ENCODE measurements at regions not wholly inside any gene's neighbourhood (a gene's known extent, or its start where the extent isn't known, plus 50 kb on each side); places are given as distances from the start of the nearest gene placed in this dataset.
"Not testable (repeated sequence)": the region's sequence is repeated elsewhere in the genome, so short reads cannot be mapped to it uniquely, and the experiment has no call there.

GRCh38 chr20:30581839-30582238 lies 675.6 kb upstream of the DEFB115 start:
- POLR2A ChIA-PET; CTCF ChIA-PET; H3K4me3 Mint-ChIP-seq; DNase-seq; H3K9me3 Mint-ChIP-seq; H3K4me1 Mint-ChIP-seq; H3K27ac Mint-ChIP-seq; H3K36me3 Mint-ChIP-seq (ENCODE audit: low read depth); H3K27me3 Mint-ChIP-seq: not testable (repeated sequence)

GRCh38 chr20:30584403-30584802 lies 673.1 kb upstream of the DEFB115 start:
- H3K4me3 Mint-ChIP-seq; H3K27ac Mint-ChIP-seq; H3K4me1 Mint-ChIP-seq; H3K27me3 Mint-ChIP-seq; CTCF ChIA-PET; H3K36me3 Mint-ChIP-seq (ENCODE audit: low read depth); H3K9me3 Mint-ChIP-seq; DNase-seq; POLR2A ChIA-PET: not testable (repeated sequence)

GRCh38 chr20:30585244-30585796 lies 672.1 kb upstream of the DEFB115 start:
- H3K9me3 Mint-ChIP-seq; POLR2A ChIA-PET; H3K36me3 Mint-ChIP-seq (ENCODE audit: low read depth); H3K27me3 Mint-ChIP-seq; H3K4me1 Mint-ChIP-seq; H3K27ac Mint-ChIP-seq; H3K4me3 Mint-ChIP-seq; CTCF ChIA-PET: not testable (repeated sequence)
- DNase-seq: peak; percentile 61

- H3K4me3 Mint-ChIP-seq; H3K27me3 Mint-ChIP-seq; CTCF ChIA-PET; H3K27ac Mint-ChIP-seq; H3K36me3 Mint-ChIP-seq (ENCODE audit: low read depth); H3K4me1 Mint-ChIP-seq; DNase-seq; POLR2A ChIA-PET; H3K9me3 Mint-ChIP-seq: not testable (repeated sequence)
Measured at GRCh38 chr20:30586178-30586577, 671.3 kb upstream of the DEFB115 start.

GRCh38 chr20:30593572-30593971 lies 663.9 kb upstream of the DEFB115 start:
- no peaks in the 10 kb centered on the region for H3K36me3 Mint-ChIP-seq (ENCODE audit: low read depth)
- no peak overlapping the region for H3K27ac Mint-ChIP-seq
- CTCF ChIA-PET: no interaction called here
- H3K9me3 Mint-ChIP-seq: peaks cover 11% of the 10 kb centered on the region
- H3K27me3 Mint-ChIP-seq: no peaks in the 10 kb centered on the region
- no peak for DNase-seq
- POLR2A ChIA-PET: no interaction called here
- no peaks in the 10 kb centered on the region for H3K4me1 Mint-ChIP-seq
- no peak overlapping the region for H3K4me3 Mint-ChIP-seq

GRCh38 chr20:30594112-30594511 lies 663.4 kb upstream of the DEFB115 start:
- Mint-ChIP-seq H3K9me3 (peaks cover 11% of the 10 kb centered on the region), H3K27ac (no peak overlapping the region), H3K4me3 (no peak overlapping the region), H3K4me1 (no peaks in the 10 kb centered on the region), H3K36me3 (ENCODE audit: low read depth) (no peaks in the 10 kb centered on the region), H3K27me3 (no peaks in the 10 kb centered on the region)
- ChIA-PET POLR2A (no interaction called here), CTCF (no interaction called here)
- DNase-seq: no peak

GRCh38 chr20:30595698-30596097 lies 661.8 kb upstream of the DEFB115 start:
- Mint-ChIP-seq H3K4me3 (no peak overlapping the region), H3K27me3 (no peaks in the 10 kb centered on the region), H3K36me3 (ENCODE audit: low read depth) (no peaks in the 10 kb centered on the region), H3K9me3 (peaks cover 11% of the 10 kb centered on the region), H3K4me1 (no peaks in the 10 kb centered on the region), H3K27ac (no peak overlapping the region)
- ChIA-PET CTCF (no interaction called here), POLR2A (no interaction called here)
- no peak for DNase-seq

- POLR2A ChIA-PET, H3K4me1 Mint-ChIP-seq: not testable (repeated sequence)
Measured at GRCh38 chr20:30597429-30597828, 660.0 kb upstream of the DEFB115 start.

GRCh38 chr20:30598460-30599230 lies 658.8 kb upstream of the DEFB115 start:
- peaks cover 19% of the 10 kb centered on the region for H3K9me3 Mint-ChIP-seq
- no peak overlapping the region for H3K27ac Mint-ChIP-seq
- H3K4me1 Mint-ChIP-seq: no peaks in the 10 kb centered on the region
- no peak overlapping the region for H3K4me3 Mint-ChIP-seq
- ChIA-PET CTCF (no interaction called here), POLR2A (no interaction called here)
- no peaks in the 10 kb centered on the region for H3K27me3 Mint-ChIP-seq
- no peak for DNase-seq
- no peaks in the 10 kb centered on the region for H3K36me3 Mint-ChIP-seq (ENCODE audit: low read depth)

More at GRCh38 chr20:30597429-30597828, 660.0 kb upstream of the DEFB115 start:
- H3K36me3 Mint-ChIP-seq (ENCODE audit: low read depth); CTCF ChIA-PET; H3K27me3 Mint-ChIP-seq; DNase-seq; H3K4me3 Mint-ChIP-seq; H3K27ac Mint-ChIP-seq: not testable (repeated sequence)
- H3K9me3 Mint-ChIP-seq: peaks cover 19% of the 10 kb centered on the region

GRCh38 chr20:30599990-30600389 lies 657.5 kb upstream of the DEFB115 start:
- Mint-ChIP-seq H3K36me3 (ENCODE audit: low read depth) (no peaks in the 10 kb centered on the region), H3K4me3 (no peak overlapping the region), H3K27me3 (no peaks in the 10 kb centered on the region), H3K27ac (no peak overlapping the region), H3K9me3 (peaks cover 23% of the 10 kb centered on the region), H3K4me1 (no peaks in the 10 kb centered on the region)
- CTCF ChIA-PET: no interaction called here
- no peak for DNase-seq
- POLR2A ChIA-PET: no interaction called here

- no peaks in the 10 kb centered on the region for H3K4me1 Mint-ChIP-seq
- H3K4me3 Mint-ChIP-seq: no peak overlapping the region
- H3K27ac Mint-ChIP-seq: no peak overlapping the region
- POLR2A ChIA-PET: no interaction called here
- peaks cover 32% of the 10 kb centered on the region for H3K9me3 Mint-ChIP-seq
- no peaks in the 10 kb centered on the region for H3K27me3 Mint-ChIP-seq
- no peaks in the 10 kb centered on the region for H3K36me3 Mint-ChIP-seq (ENCODE audit: low read depth)
- DNase-seq: no peak
- CTCF ChIA-PET: no interaction called here
Measured at GRCh38 chr20:30601974-30602373, 655.5 kb upstream of the DEFB115 start.

- Mint-ChIP-seq H3K36me3 (ENCODE audit: low read depth) (no peaks in the 10 kb centered on the region), H3K4me3 (no peak overlapping the region), H3K4me1 (no peaks in the 10 kb centered on the region), H3K27me3 (no peaks in the 10 kb centered on the region), H3K9me3 (peaks cover 30% of the 10 kb centered on the region), H3K27ac (no peak overlapping the region)
- ChIA-PET CTCF (no interaction called here), POLR2A (no interaction called here)
- no peak for DNase-seq
Measured at GRCh38 chr20:30602424-30602823, 655.0 kb upstream of the DEFB115 start.

GRCh38 chr20:30606990-30607389 lies 650.5 kb upstream of the DEFB115 start:
- Mint-ChIP-seq H3K9me3 (peaks cover 35% of the 10 kb centered on the region), H3K4me1 (no peaks in the 10 kb centered on the region), H3K36me3 (ENCODE audit: low read depth) (no peaks in the 10 kb centered on the region), H3K27ac (no peak overlapping the region), H3K27me3 (no peaks in the 10 kb centered on the region), H3K4me3 (no peak overlapping the region)
- CTCF ChIA-PET: no interaction called here
- POLR2A ChIA-PET: no interaction called here
- DNase-seq: no peak

- Mint-ChIP-seq H3K4me1 (no peaks in the 10 kb centered on the region), H3K27ac (no peak overlapping the region), H3K4me3 (no peak overlapping the region), H3K36me3 (ENCODE audit: low read depth) (no peaks in the 10 kb centered on the region), H3K27me3 (no peaks in the 10 kb centered on the region), H3K9me3 (peaks cover 25% of the 10 kb centered on the region)
- CTCF ChIA-PET: no interaction called here
- POLR2A ChIA-PET: no interaction called here
- no peak for DNase-seq
Measured at GRCh38 chr20:30610029-30610693, 647.3 kb upstream of the DEFB115 start.
